ENCODE measurements at regions not wholly inside any gene's neighbourhood (a gene's known extent, or its start where the extent isn't known, plus 50 kb on each side); places are given as distances from the start of the nearest gene placed in this dataset.

GRCh38 chr5:124257048-124257447, 489.4 kb downstream of the ZNF608 start:
- Histone ChIP-seq H3K27ac (ENCODE audit: insufficient read length, low read depth, low read length) (no peak overlapping the region), H3K23ac (ENCODE audit: insufficient read length, low read depth, low read length) (no peak overlapping the region), H2BK15ac (ENCODE audit: low read depth, low read length) (no peak overlapping the region), H3K4me2 (ENCODE audit: insufficient read depth, insufficient read length, low read length) (no peak overlapping the region), H3K79me1 (ENCODE audit: insufficient read depth, low read depth, low read length, poor library complexity, severe bottlenecking) (no peaks in the 10 kb centered on the region), H3T11ph (ENCODE audit: low read length) (no peak overlapping the region), H4K8ac (replicated peaks; ENCODE audit: insufficient read length, low read depth, low read length) (no peak overlapping the region), H3K14ac (ENCODE audit: insufficient read depth, low read length) (no peak overlapping the region), H2BK5ac (ENCODE audit: insufficient read length, low read length) (no peak overlapping the region), H3K4ac (ENCODE audit: low read depth, low read length) (no peak overlapping the region), H3K9ac (ENCODE audit: extremely low read depth, insufficient read length, low read length) (no peak overlapping the region), H2BK20ac (ENCODE audit: low read depth, low read length, poor library complexity, severe bottlenecking) (no peak overlapping the region), H3K18ac (ENCODE audit: insufficient read length, low read depth, low read length) (no peak overlapping the region), H4K5ac (ENCODE audit: insufficient read length, low read depth, low read length) (no peak overlapping the region), H3K4me1 (ENCODE audit: insufficient read depth, low read length) (peaks cover 7% of the 10 kb centered on the region; the same call in 1 of the 2 replicates), H3K23me2 (ENCODE audit: insufficient read length, low read depth, low read length, poor library complexity, severe bottlenecking) (no peaks in the 10 kb centered on the region), H2BK12ac (ENCODE audit: insufficient read length, low read depth, low read length) (no peak overlapping the region), H3K56ac (ENCODE audit: insufficient read length, low read depth, low read length) (no peak overlapping the region), H2AK5ac (ENCODE audit: insufficient read length, low read length) (no peak overlapping the region), H2AFZ (ENCODE audit: low read length) (no peak overlapping the region), H3K9me3 (ENCODE audit: control insufficient read depth, low read depth, low read length) (no peaks in the 10 kb centered on the region), H2BK120ac (ENCODE audit: low read depth, low read length, poor library complexity, severe bottlenecking) (no peak overlapping the region), H4K91ac (ENCODE audit: insufficient read length, low read depth, low read length) (no peak overlapping the region), H3K79me2 (ENCODE audit: insufficient read depth, low read length) (no peaks in the 10 kb centered on the region), H4K20me1 (ENCODE audit: control insufficient read depth, insufficient read depth, insufficient read length) (no peaks in the 10 kb centered on the region), H3K27me3 (ENCODE audit: insufficient read depth, low read length) (no peaks in the 10 kb centered on the region)
- H3K4me1 Mint-ChIP-seq, result peaks cover 16 to 20% of the 10 kb centered on the region in 2 experiments
- DNase-seq, result no peak
- TF ChIP-seq CTCF (conservative IDR thresholded peaks at IDR 0.05), result no peak
- peaks cover 9 to 17% of the 10 kb centered on the region in 2 experiments; a peak in 4 of 5 replicates for H3K9me3 Mint-ChIP-seq
- H3K4me3 Mint-ChIP-seq, result no peak overlapping the region
- H3K27ac Mint-ChIP-seq, result peak overlapping the region in 1 of 3 experiments; percentile 58; a peak in 2 of 7 replicates
- H3K27me3 Mint-ChIP-seq (ENCODE audit: low read depth), result no peaks in the 10 kb centered on the region
- WGBS (ENCODE audit: extremely low coverage, insufficient read length, low lambda C conversion rate), result no CpG with 5 or more reads among the region's 8 CpGs
- peaks cover 4 to 24% (median 15%) of the 10 kb centered on the region in 3 experiments for H3K36me3 Mint-ChIP-seq (ENCODE audit: insufficient read depth in 1 of 3, low read depth in 3 of 3)
